ENCODE measurements at regions not wholly inside any gene's neighbourhood (a gene's known extent, or its start where the extent isn't known, plus 50 kb on each side); places are given as distances from the start of the nearest gene placed in this dataset.

DNA sequence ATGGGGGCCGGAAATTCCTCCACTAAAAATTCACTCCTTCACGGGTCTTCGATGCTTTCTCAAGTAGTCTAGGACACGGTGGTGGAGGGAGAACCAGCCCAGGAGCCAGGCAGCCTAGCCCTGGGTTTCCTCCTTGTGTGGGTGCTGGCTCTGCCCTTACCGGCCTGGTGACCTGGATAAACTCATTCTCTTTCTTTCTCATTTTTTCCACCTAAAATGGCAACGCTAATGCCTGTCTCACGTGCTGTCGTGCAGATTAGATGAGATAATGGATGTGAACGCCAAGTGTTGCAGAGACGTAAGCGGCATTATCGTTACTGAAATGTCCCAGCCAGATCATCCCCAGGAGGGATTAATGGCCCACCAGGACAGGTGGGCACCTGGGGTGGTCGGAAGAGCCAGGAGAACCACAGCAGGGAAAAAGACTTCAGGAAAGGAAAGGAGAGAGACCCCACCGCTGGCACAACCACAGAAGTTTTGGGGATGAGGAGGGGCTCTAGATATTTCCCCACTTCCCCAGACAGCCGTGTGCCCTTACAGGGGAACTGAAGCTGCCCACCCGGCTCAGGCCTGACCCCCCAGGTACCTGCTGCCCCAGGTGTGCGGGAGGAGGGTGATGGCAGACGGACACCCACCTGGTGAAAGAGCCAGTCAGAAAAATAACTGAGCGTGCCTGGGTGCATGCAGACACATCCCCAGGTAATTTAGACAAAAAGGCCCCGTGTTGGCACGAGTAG, 100.8 kb upstream of the ASAP2 start:
- no peak for DNase-seq

DNA sequence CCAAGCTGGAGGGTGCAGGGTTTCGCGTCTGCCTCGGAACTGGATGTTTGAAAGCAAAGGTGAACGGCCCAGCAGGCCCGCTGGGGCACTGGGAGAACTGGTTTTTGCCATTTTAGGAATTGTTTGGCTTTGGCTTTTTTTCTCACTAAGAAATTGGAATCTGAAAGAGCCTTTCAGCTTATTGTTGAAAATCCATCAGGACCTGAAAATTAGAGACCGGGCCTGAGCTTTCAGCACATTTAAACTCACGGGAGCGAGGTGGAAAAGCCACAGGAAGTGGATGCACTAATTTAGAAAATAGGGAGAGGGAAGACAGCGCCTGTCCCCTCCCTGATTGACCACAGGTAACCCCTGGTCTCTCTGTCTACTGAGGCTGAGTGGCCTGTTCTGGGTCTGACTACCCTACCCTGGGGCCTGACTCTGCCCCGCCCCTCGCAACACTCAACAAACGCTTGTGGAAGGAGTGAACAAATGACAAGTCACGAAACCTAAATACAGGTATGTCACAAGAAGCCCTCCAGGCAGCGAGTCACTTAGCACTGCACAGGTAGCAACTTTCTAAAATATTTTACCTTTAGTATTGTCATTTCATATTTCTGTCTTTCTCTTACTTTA, 100.3 kb upstream of the MBOAT2 start:
- no peak for DNase-seq

- DNase-seq, result no peak
These were observed 99.6 kb upstream of the MBOAT2 start for GRCh38 chr2:9102861-9103662.

- DNase-seq, result no peak
These were observed 98.4 kb upstream of the MBOAT2 start for GRCh38 chr2:9101763-9102425.

GRCh38 chr2:9100080-9100876, 96.8 kb upstream of the MBOAT2 start:
- no peak for DNase-seq

- no peak for DNase-seq
These were observed 95.9 kb upstream of the MBOAT2 start for GRCh38 chr2:9099341-9099751.

DNA sequence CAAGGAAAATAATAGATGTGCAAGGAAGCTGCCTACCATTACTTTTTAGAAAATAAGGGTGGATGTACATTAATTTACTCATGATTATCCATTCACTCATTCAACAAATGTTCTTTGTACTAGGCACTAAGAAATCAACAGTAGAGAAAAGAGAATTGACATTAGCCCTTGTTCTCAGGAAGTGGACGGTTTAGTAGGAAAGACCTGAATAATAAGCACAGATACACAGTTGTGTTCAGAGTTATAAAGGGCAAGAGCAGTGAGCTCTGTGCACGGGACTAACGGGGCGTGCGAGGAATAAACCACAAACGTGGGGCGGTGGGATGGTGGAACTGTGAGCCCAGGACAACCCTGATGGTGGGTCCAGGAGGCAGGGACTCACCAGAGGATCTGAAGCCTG, 94.4 kb upstream of the MBOAT2 start:
- no peak for DNase-seq

DNA sequence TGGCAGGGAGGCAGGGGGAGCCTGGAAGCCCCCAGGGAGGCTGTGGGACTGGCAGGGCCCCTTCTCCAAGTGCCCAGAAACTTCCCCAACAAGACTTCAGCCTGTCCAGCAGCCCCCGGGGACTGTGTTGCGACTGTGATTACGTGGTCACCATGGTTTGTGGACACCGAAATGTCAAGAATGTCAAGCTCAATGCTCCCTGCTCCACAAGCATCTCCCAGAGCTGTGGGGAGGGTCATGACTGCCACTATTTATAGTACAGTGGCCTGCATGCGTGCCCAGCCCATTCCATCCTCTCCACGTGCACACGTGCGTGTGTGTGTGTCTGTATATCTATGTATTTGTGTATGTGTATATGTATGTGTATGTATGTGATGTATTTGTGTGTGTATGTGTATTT, 93.8 kb upstream of the MBOAT2 start:
- no peak for DNase-seq

GRCh38 chr2:9096761-9097160, 93.3 kb upstream of the MBOAT2 start:
- DNase-seq, result no peak

GRCh38 chr2:9095690-9096089, 92.2 kb upstream of the MBOAT2 start:
- DNase-seq, result peak in 2 of 3 donors; percentile 25 to 47

- no peak for DNase-seq
These were observed 91.7 kb upstream of the MBOAT2 start for GRCh38 chr2:9095226-9095625.

- DNase-seq, result no peak
These were observed 90.6 kb upstream of the MBOAT2 start for GRCh38 chr2:9094117-9094516.

DNA sequence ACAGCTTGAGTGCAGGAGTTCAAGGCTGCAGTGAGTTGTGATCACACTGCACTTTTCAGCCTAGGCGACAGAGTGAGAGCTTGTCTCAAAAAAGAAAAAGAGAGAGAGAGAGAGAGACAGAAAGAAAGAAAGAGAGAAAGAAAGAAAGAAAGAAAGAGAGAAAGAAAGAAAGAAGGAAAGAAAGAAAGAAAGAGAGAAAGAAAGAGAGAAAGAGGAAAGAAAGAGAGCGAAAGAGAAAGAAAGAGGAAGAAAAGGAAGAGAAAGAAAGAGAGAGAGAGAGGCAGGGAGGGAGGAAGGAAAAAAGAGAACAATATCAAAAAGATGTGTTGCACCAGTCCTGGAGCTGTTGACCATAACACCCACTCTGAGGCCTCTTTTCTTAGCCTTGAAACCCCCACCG, 89.8 kb upstream of the MBOAT2 start:
- DNase-seq, result no peak

DNA sequence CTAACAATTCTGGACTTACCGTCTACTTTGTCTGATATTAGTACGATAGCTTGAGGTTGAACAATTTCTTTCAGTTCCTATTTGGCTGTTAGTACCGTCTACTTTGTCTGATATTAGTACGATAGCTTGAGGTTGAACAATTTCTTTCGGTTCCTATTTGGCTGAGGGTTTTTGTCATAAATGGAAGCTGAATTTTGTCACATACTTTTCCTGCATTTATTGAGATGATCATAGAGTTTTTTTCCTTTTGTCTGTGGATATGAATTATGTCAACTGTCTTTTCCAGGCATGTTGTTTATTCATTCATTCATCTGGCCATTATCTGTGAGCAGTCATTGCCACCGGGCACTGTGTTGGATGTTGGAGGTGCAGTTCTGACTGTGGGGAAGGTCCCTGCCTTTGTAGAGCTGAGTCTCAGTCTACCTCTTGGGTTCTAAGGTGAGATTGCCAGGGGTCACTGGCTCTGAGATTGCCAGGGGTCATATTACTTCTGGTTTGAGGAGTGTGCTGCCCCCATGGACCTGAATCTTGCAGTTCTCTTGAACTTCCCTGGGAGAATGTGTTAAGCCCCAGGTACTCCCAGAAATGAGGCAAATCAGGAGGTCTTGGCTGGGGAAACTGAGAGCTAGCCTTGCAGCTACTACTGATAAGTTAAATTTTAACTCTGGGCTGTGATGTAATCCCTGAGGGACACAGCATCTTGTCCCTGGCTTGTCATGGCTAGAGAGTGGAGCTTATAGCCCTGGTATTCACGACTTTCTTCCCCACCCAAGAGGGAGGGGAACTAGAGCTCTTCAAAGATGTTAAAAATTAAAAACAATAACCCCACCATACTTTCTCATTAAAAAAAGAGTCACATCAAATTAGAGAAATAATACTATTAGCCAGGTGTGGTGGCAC, 89.1 kb upstream of the MBOAT2 start:
- no peak for DNase-seq

DNA sequence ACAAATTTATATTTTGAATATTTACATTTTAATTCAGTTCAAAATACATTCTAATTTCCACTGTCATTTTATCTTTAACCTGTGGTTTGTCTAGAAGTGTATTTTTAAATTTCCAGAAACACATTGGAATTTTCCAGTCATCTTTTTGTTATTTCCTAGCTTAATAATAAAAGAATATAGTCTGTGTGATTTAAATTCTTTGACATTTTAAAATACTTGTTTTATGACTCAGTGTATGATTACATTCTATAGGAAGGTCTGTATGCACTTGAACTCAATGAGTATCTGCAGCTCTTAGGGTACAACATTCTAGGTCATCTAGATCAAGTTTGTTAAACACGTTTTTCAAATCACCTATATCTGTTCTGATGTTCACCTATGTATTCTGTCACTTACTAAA, 88.3 kb upstream of the MBOAT2 start:
- DNase-seq, result no peak

- DNase-seq, result no peak
These were observed 86.3 kb upstream of the MBOAT2 start for GRCh38 chr2:9089831-9090230.

DNA sequence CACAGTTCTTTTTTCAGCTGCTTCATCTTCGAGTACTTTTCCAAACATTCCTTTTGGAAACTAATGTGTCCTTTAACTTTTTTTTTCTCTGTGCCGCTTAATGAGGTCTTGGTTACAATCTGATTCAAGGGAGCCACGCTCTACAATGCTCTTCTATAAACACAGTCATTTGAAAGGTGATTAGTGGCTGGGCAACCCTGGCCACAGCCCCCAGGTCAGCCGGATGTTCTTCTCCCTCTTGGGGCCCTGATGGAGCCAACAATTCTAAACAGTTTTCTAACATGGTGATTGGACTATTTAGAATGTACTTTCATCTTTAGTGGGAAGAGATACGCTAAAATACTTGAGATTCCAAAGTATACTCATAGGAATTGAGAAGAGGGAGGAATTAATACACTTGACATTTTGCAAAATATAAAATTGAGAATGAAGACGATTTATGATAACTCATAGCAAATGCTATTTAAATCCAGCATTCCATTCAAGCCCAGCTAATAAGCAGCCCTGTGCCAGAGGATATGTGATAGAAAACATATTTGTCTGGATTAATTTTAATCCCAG, 83.7 kb upstream of the MBOAT2 start:
- peak in 1 of 3 donors; percentile 64 for DNase-seq

- DNase-seq, result no peak
These were observed 83.0 kb upstream of the MBOAT2 start for GRCh38 chr2:9086465-9086864.

DNA sequence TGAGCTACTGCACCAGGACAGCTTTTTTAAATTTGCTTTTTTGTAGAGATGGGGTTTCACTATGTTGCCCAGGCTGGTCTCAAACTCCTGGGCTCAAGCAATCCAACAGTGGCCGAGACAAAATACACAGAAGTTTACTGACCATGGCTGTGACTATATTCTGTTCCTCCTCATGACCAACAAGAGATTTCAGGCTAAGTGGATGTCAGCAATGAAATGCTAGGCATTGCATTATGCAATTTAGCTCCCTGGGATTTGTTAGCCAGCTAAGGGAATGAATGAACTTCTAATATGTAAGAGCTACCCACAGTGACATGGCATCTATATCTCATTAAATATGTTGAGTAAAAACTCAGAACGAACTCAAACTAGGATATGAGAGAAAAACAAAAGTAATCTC, 81.9 kb upstream of the MBOAT2 start:
- no peak for DNase-seq

DNA sequence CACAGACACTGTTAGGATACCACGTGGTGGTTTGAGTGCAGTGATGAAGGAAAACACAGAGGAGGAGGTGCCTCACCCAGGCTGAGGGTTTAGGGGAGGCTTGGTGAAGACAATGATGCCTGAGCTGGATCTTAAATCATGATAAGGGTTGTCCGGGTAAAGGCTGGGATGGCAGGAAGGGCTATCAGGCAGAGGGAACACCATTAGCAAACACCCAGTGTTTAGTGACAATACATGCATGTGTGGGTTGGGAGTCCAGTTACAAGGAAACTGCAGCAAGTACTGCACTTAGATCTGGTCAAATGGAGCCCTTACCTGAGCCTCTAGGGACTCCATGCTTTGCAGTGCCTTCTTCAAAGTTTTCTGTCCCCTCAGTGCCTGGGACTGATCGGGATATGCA, 79.8 kb upstream of the MBOAT2 start:
- DNase-seq, result no peak

Data from muscle of back (tissue), 3 donors.